HepG2 (cell line): ENCODE measurements at regions not wholly inside any gene's neighbourhood (a gene's known extent, or its start where the extent isn't known, plus 50 kb on each side); places are given as distances from the start of the nearest gene placed in this dataset.
A peak's percentile ranks its signal among the peaks of the same experiment; 100 is the strongest.

Source experiments
- ATAC-seq: fragments of 200-7000 bp; cut with Tn5 transposase; 3 replicates; pipeline ENCODE4 v1.9.1; 2020; ENCODE audit warnings: mild to moderate bottlenecking, moderate library complexity
- BruUV-seq: library from RNA; stranded (reverse); fragments of 400-500 nt; replicated peaks from 2 replicates; lab custom pipeline; 2021; lab: Mats Ljungman, UMichigan
- CTCF ChIA-PET: fragments of 300-600 bp; formaldehyde crosslinking; extraction: SDS; loops from one replicate; lab custom pipeline; 2021; ENCODE audit warnings: low total read pairs, inconsistent platforms, low intra/inter-chr PET ratio; lab: Yijun Ruan, JAX
- POLR2A ChIA-PET: fragments of 350-600 bp; sonication (Branson Sonifier 250); formaldehyde crosslinking; loops from one replicate; lab custom pipeline; 2020; ENCODE audit warnings: antibody characterized with exemption, inconsistent platforms; lab: Yijun Ruan, JAX
- DNase-seq: peaks from one replicate; pipeline ENCODE4 v3.0.0-alpha.2; 2015; ENCODE audit warnings: low spot score
- FAIRE-seq: peaks from 3 replicates; lab custom pipeline; 2011; peaks lifted over from hg19 to GRCh38; lab: Jason Lieb, UNC
- H2AFZ ChIP-seq: one replicate; pipeline ENCODE4 v1.6.1; 2011; ENCODE audit warnings: low read length, inconsistent platforms
- H3K27ac ChIP-seq: fragments of 300-600 bp; 3 replicates; pipeline ENCODE4 v1.8.0; 2011; ENCODE audit warnings: mixed run types, mild to moderate bottlenecking, mixed read lengths, low read length, inconsistent platforms; ENCODE audit not compliant: insufficient read depth; ENCODE audit errors: extremely low read length
- H3K27me3 ChIP-seq, 2 experiments: fragments of 200-600 bp in 1 of 2; 2 replicates in 1 of 2; 3 replicates in 1 of 2; pipeline versions ENCODE4 v1.6.0 to v1.8.0; 2011; ENCODE audit warnings: low read length in 2 of 2, mild to moderate bottlenecking in 2 of 2, moderate library complexity in 2 of 2, inconsistent platforms in 1 of 2; ENCODE audit not compliant: insufficient read depth in 2 of 2, control insufficient read depth in 1 of 2
- H3K36me3 ChIP-seq, 2 experiments: fragments of 200-600 bp in 1 of 2; replicated peaks in 1 of 2; 2 replicates in 1 of 2; 3 replicates in 1 of 2; pipeline versions ENCODE4 v1.5.1 to v1.8.0; 2011; ENCODE audit warnings: low read length in 2 of 2, inconsistent platforms in 1 of 2; ENCODE audit not compliant: insufficient read depth in 2 of 2, control insufficient read depth in 1 of 2
- H3K4me1 ChIP-seq: 2 replicates; pipeline ENCODE4 v1.5.1; 2012; ENCODE audit warnings: low read length, inconsistent platforms; ENCODE audit not compliant: insufficient read depth
- H3K4me2 ChIP-seq: 2 replicates; pipeline ENCODE4 v1.6.0; 2011; ENCODE audit warnings: low read depth, low read length, inconsistent platforms
- H3K4me3 ChIP-seq, 3 experiments: fragments of 200-600 bp in 1 of 3; sonication (generic), shearing (Covaris generic) in 1 of 3; replicated peaks in 1 of 3; 2 replicates each; pipeline ENCODE4 v1.5.1; 2011 to 2016; ENCODE audit warnings: low read length in 3 of 3, inconsistent platforms in 2 of 3, low read depth in 2 of 3, mild to moderate bottlenecking in 2 of 3, control low read depth in 1 of 3, mixed read lengths in 1 of 3; ENCODE audit not compliant: insufficient read depth in 1 of 3
- H3K79me2 ChIP-seq: one replicate; pipeline ENCODE4 v1.6.1; 2011; ENCODE audit warnings: low read length, inconsistent platforms; ENCODE audit not compliant: insufficient read depth
- H3K9ac ChIP-seq: 2 replicates; pipeline ENCODE4 v1.6.0; 2011; ENCODE audit warnings: mild to moderate bottlenecking, low read depth, low read length, inconsistent platforms; ENCODE audit not compliant: insufficient read depth
- H3K9me3 ChIP-seq: 2 replicates; pipeline ENCODE4 v1.5.1; 2012; ENCODE audit warnings: mild to moderate bottlenecking, low read length
- H4K20me1 ChIP-seq: 2 replicates; pipeline ENCODE4 v1.6.0; 2011; ENCODE audit warnings: inconsistent platforms, mild to moderate bottlenecking, low read length, moderate library complexity; ENCODE audit not compliant: insufficient read depth
- AKAP8 ChIP-seq: sonication (generic); formaldehyde crosslinking; IDR thresholded peaks from 2 replicates; pipeline ENCODE4 v1.5.1; 2020; ENCODE audit warnings: mild to moderate bottlenecking, missing genetic modification reagents
- AKNA ChIP-seq: sonication (generic); formaldehyde crosslinking; IDR thresholded peaks from 2 replicates; pipeline ENCODE4 v1.4.0; 2020; ENCODE audit warnings: missing genetic modification reagents, borderline replicate concordance
- FOXJ3 ChIP-seq: sonication (generic); formaldehyde crosslinking; IDR thresholded peaks from 2 replicates; pipeline ENCODE4 v1.4.0; 2020; ENCODE audit warnings: missing genetic modification reagents, mild to moderate bottlenecking, borderline replicate concordance
- HHEX ChIP-seq: IDR thresholded peaks from 2 replicates; pipeline ENCODE4 v1.6.1; 2016; ENCODE audit warnings: control low read depth
- MAFF ChIP-seq: IDR thresholded peaks from 2 replicates; pipeline ENCODE4 v1.6.1; 2011; ENCODE audit warnings: low read depth, low read length, improper control_type of control experiment
- MAFK ChIP-seq, 2 experiments: IDR thresholded peaks in 1 of 2; conservative IDR thresholded peaks in 1 of 2; 2 replicates each; pipeline ENCODE4 v1.6.1; 2011; ENCODE audit warnings: improper control_type of control experiment in 2 of 2, low read length in 2 of 2
- MIER2 ChIP-seq: IDR thresholded peaks from 2 replicates; pipeline ENCODE4 v1.6.1; 2016; ENCODE audit warnings: missing biosample characterization, missing genetic modification reagents
- RELA ChIP-seq: sonication (generic); formaldehyde crosslinking; IDR thresholded peaks from 2 replicates; pipeline ENCODE4 v1.4.0; 2020; ENCODE audit warnings: missing genetic modification reagents
- SRSF1 ChIP-seq: fragments of 200-400 bp; formaldehyde crosslinking; optimal IDR thresholded peaks from 2 replicates; pipeline ENCODE3; 2017; ENCODE audit warnings: mild to moderate bottlenecking, low read depth, low read length, moderate library complexity
- U2AF2 ChIP-seq: fragments of 200-400 bp; formaldehyde crosslinking; IDR thresholded peaks from 2 replicates; pipeline ENCODE4 v1.6.1; 2017; ENCODE audit warnings: low read depth, mild to moderate bottlenecking, low read length
- ZNF264 ChIP-seq: sonication (generic); formaldehyde crosslinking; IDR thresholded peaks from 2 replicates; pipeline ENCODE4 v1.4.0; 2020; ENCODE audit warnings: missing genetic modification reagents
- ZNF878 ChIP-seq: sonication (generic); formaldehyde crosslinking; IDR thresholded peaks from 2 replicates; pipeline ENCODE4 v1.8.1; 2023; ENCODE audit warnings: mild to moderate bottlenecking, missing genetic modification reagents, moderate library complexity
- WGBS: methylation state at CpG from one replicate; pipeline ENCODE4 v1.1.6; 2017; ENCODE audit warnings: low lambda C conversion rate; 5-methylcytosine and 5-hydroxymethylcytosine counted together
- in situ Hi-C: cut with HindIII; loops from 2 replicates; pipeline ENCODE4 v1.10.0; 2017; ENCODE audit warnings: low pct_unique_long_range_greater_than_20kb; ENCODE audit not compliant: extremely low pct_ligation_motif_present
- intact Hi-C: fragments of 100-400 bp; cut with micrococcal nuclease; formaldehyde crosslinking; loops from one replicate; pipeline ENCODE4 v1.10.0; 2022; ENCODE audit not compliant: unreplicated experiment
- TF ChIP-seq, protein P1 (sequence below): sonication (generic); formaldehyde crosslinking; IDR thresholded peaks from 2 replicates; pipeline ENCODE4 v1.5.1; 2020; ENCODE audit warnings: mild to moderate bottlenecking, moderate library complexity, missing genetic modification reagents

- intact Hi-C loops: no loop called here
- DNase-seq: no peak
- Histone ChIP-seq H3K4me3 (no peak overlapping the region), H3K27me3 (no peaks in the 10 kb centered on the region), H3K9me3 (no peaks in the 10 kb centered on the region), H3K79me2 (no peaks in the 10 kb centered on the region), H3K4me2 (no peak overlapping the region), H3K4me1 (no peaks in the 10 kb centered on the region), H3K9ac (no peak overlapping the region), H3K36me3 (no peaks in the 10 kb centered on the region), H2AFZ (no peak overlapping the region), H4K20me1 (no peaks in the 10 kb centered on the region), H3K27ac (no peak overlapping the region)
- ATAC-seq: no peak
- 5% methylated on average over 1 of the region's 1 CpG for WGBS
- ChIA-PET CTCF (no interaction called here), POLR2A (no interaction called here)
- BruUV-seq: no TSS peak
- in situ Hi-C loops: no loop called here
- TF ChIP-seq RELA (CRISPR knock-in tag): no peak
- TF ChIP-seq ZNF878: no peak
- peak; percentile 53 to 80 for TF ChIP-seq MAFK (conservative IDR thresholded peaks at IDR 0.05 in 1 of 2, IDR thresholded peaks at IDR 0.05 in 1 of 2; ENCODE audit: low read length in 2 of 2)
- no peak for TF ChIP-seq MIER2 (CRISPR knock-in tag)
- TF ChIP-seq FOXJ3: no peak
- no peak for TF ChIP-seq HHEX (CRISPR knock-in tag)
- TF ChIP-seq MAFF: peak; percentile 60
- no peak for TF ChIP-seq U2AF2
- FAIRE-seq: no peak
These were observed 710.1 kb downstream of the NR4A2 start for GRCh38 chr2:155622443-155622842.

- 13% methylated on average over 10 of the region's 10 CpGs for WGBS
- Histone ChIP-seq H3K36me3 (no peaks in the 10 kb centered on the region), H3K9me3 (peaks cover 53% of the 10 kb centered on the region), H3K4me1 (no peaks in the 10 kb centered on the region), H2AFZ (no peak overlapping the region), H3K27ac (no peak overlapping the region), H3K79me2 (no peaks in the 10 kb centered on the region), H4K20me1 (no peaks in the 10 kb centered on the region), H3K9ac (no peak overlapping the region), H3K4me2 (no peak overlapping the region), H3K4me3 (no peak overlapping the region), H3K27me3 (no peaks in the 10 kb centered on the region; a peak in 1 of 5 replicates)
- intact Hi-C loops (no loop called here), in situ Hi-C loops (no loop called here)
- ATAC-seq: no peak
- CTCF ChIA-PET: no interaction called here
- POLR2A ChIA-PET: no interaction called here
- FAIRE-seq: no peak
- no TSS peak for BruUV-seq
- no peak for DNase-seq
- TF ChIP-seq AKNA (CRISPR knock-in tag): no peak
- TF ChIP-seq, protein P1, sequence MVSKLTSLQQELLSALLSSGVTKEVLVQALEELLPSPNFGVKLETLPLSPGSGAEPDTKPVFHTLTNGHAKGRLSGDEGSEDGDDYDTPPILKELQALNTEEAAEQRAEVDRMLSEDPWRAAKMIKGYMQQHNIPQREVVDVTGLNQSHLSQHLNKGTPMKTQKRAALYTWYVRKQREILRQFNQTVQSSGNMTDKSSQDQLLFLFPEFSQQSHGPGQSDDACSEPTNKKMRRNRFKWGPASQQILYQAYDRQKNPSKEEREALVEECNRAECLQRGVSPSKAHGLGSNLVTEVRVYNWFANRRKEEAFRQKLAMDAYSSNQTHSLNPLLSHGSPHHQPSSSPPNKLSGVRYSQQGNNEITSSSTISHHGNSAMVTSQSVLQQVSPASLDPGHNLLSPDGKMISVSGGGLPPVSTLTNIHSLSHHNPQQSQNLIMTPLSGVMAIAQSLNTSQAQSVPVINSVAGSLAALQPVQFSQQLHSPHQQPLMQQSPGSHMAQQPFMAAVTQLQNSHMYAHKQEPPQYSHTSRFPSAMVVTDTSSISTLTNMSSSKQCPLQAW (CRISPR knock-in tag): no peak
- no peak for TF ChIP-seq ZNF264
- no peak for TF ChIP-seq AKAP8 (CRISPR knock-in tag)
- no peak for TF ChIP-seq SRSF1
These were observed 731.4 kb downstream of the NR4A2 start for GRCh38 chr2:155600914-155601760.
